ENCODE measurements at regions not wholly inside any gene's neighbourhood (a gene's known extent, or its start where the extent isn't known, plus 50 kb on each side); places are given as distances from the start of the nearest gene placed in this dataset.

GRCh38 chr9:89929315-89929672 lies 324.5 kb downstream of the GADD45G start:
- no peak for TF ChIP-seq CTCF (IDR thresholded peaks at IDR 0.05; ENCODE audit: low read length)
- TF ChIP-seq EZH2 (IDR thresholded peaks at IDR 0.05; ENCODE audit: borderline replicate concordance, low read length): no peak

Measured in OCI-LY1 (cell line).